ENCODE measurements at regions not wholly inside any gene's neighbourhood (a gene's known extent, or its start where the extent isn't known, plus 50 kb on each side); places are given as distances from the start of the nearest gene placed in this dataset.
A peak's percentile ranks its signal among the peaks of the same experiment; 100 is the strongest.

DNA sequence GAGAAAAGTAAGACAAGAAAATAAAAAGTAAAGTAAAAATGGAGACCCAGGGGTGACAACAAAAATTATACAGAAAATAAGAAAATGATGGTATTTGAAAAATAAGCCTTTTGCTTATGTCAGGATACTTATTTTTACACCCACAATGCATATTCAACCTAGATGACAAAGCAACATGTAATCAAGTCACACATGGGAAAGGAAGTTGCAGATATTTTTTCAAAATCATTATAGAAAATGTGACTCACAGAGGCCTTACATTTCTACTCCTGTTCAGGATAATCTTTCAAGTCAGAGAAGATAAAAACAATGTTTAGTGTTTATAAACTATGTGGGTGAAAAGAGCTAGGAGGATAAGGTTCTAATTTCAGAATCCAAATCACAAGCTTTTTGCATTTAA, 275.3 kb upstream of the UBE2E3 start:
- Mint-ChIP-seq H3K36me3 (ENCODE audit: low read depth) (no peaks in the 10 kb centered on the region), H3K27ac (no peak overlapping the region), H3K4me3 (no peak overlapping the region), H3K9me3 (no peaks in the 10 kb centered on the region), H3K27me3 (ENCODE audit: insufficient read depth) (no peaks in the 10 kb centered on the region), H3K4me1 (peaks cover 7% of the 10 kb centered on the region)
- H3K27ac ChIP-seq (ENCODE audit: low read depth, low read length), result no peak overlapping the region
- H3K36me3 ChIP-seq (ENCODE audit: control insufficient read depth, insufficient read depth, low read length), result no peaks in the 10 kb centered on the region
- H3K4me1 ChIP-seq (ENCODE audit: control insufficient read depth, insufficient read depth, low read length), result no peaks in the 10 kb centered on the region
- H3K27me3 ChIP-seq (ENCODE audit: control insufficient read depth, insufficient read depth, low read length, poor library complexity, severe bottlenecking), result no peaks in the 10 kb centered on the region
- no peak overlapping the region for H3K9ac ChIP-seq (ENCODE audit: extremely low read depth, low read length, poor library complexity, severe bottlenecking)
- H3K9me3 ChIP-seq (ENCODE audit: control insufficient read depth, low read length), result no peaks in the 10 kb centered on the region
- DNase-seq, result no peak
- TF ChIP-seq CTCF (conservative IDR thresholded peaks at IDR 0.05), result no peak
- H3K4me3 ChIP-seq (ENCODE audit: low read length), result no peak overlapping the region

GRCh38 chr2:180699657-180700361, 280.6 kb upstream of the UBE2E3 start:
- Histone ChIP-seq H3K9me3 (ENCODE audit: control insufficient read depth, low read length) (no peaks in the 10 kb centered on the region), H3K27ac (ENCODE audit: low read depth, low read length) (no peak overlapping the region), H3K9ac (ENCODE audit: extremely low read depth, low read length, poor library complexity, severe bottlenecking) (no peak overlapping the region), H3K4me1 (ENCODE audit: control insufficient read depth, insufficient read depth, low read length) (no peaks in the 10 kb centered on the region), H3K36me3 (ENCODE audit: control insufficient read depth, insufficient read depth, low read length) (no peaks in the 10 kb centered on the region), H3K27me3 (ENCODE audit: control insufficient read depth, insufficient read depth, low read length, poor library complexity, severe bottlenecking) (no peaks in the 10 kb centered on the region), H3K4me3 (ENCODE audit: low read length) (no peak overlapping the region)
- no peaks in the 10 kb centered on the region for H3K27me3 Mint-ChIP-seq (ENCODE audit: insufficient read depth)
- H3K36me3 Mint-ChIP-seq (ENCODE audit: low read depth), result no peaks in the 10 kb centered on the region
- H3K4me1 Mint-ChIP-seq, result no peaks in the 10 kb centered on the region
- H3K4me3 Mint-ChIP-seq, result no peak overlapping the region
- DNase-seq, result peak; percentile 52
- no peaks in the 10 kb centered on the region for H3K9me3 Mint-ChIP-seq
- no peak for TF ChIP-seq CTCF (conservative IDR thresholded peaks at IDR 0.05)
- H3K27ac Mint-ChIP-seq, result no peak overlapping the region
- 89 to 92% methylated on average over 1 to 3 of the region's 4 CpGs for WGBS, 2 experiments (ENCODE audit: insufficient coverage in 1 of 2, insufficient read length in 1 of 2)

- DNase-seq, result no peak
- Histone ChIP-seq H3K9me3 (ENCODE audit: control insufficient read depth, low read length) (no peaks in the 10 kb centered on the region), H3K4me3 (ENCODE audit: low read length) (no peak overlapping the region), H3K36me3 (ENCODE audit: control insufficient read depth, insufficient read depth, low read length) (no peaks in the 10 kb centered on the region), H3K27ac (ENCODE audit: low read depth, low read length) (no peak overlapping the region), H3K9ac (ENCODE audit: extremely low read depth, low read length, poor library complexity, severe bottlenecking) (no peak overlapping the region), H3K27me3 (ENCODE audit: control insufficient read depth, insufficient read depth, low read length, poor library complexity, severe bottlenecking) (no peaks in the 10 kb centered on the region), H3K4me1 (ENCODE audit: control insufficient read depth, insufficient read depth, low read length) (no peaks in the 10 kb centered on the region)
- Mint-ChIP-seq H3K36me3 (ENCODE audit: low read depth) (no peaks in the 10 kb centered on the region), H3K27ac (no peak overlapping the region), H3K4me3 (no peak overlapping the region), H3K9me3 (no peaks in the 10 kb centered on the region), H3K27me3 (ENCODE audit: insufficient read depth) (no peaks in the 10 kb centered on the region), H3K4me1 (no peaks in the 10 kb centered on the region)
- 83 to 89% methylated on average over 1 to 3 of the region's 3 CpGs for WGBS, 2 experiments (ENCODE audit: insufficient coverage in 1 of 2, insufficient read length in 1 of 2)
- TF ChIP-seq CTCF (conservative IDR thresholded peaks at IDR 0.05), result no peak
These were observed 281.7 kb upstream of the UBE2E3 start for GRCh38 chr2:180698668-180699067.
